Smooth muscle cell (in vitro differentiated cells): ENCODE measurements at regions not wholly inside any gene's neighbourhood (a gene's known extent, or its start where the extent isn't known, plus 50 kb on each side); places are given as distances from the start of the nearest gene placed in this dataset.

ENCODE experiments used
- DNase-seq: peaks from one replicate; lab custom pipeline; 2025; ENCODE audit not compliant: unreplicated experiment; lab: John Stamatoyannopoulos, UW
- H2AFZ ChIP-seq: fragments of 200-600 bp; sonication (generic); 2 replicates; pipeline ENCODE4 v1.6.0; 2016; ENCODE audit warnings: antibody characterized with exemption, low read depth, mild to moderate bottlenecking
- H3F3A ChIP-seq: fragments of 200-600 bp; sonication (generic); 2 replicates; pipeline ENCODE4 v1.6.0; 2017; ENCODE audit warnings: antibody characterized with exemption, low read depth
- H3K27ac ChIP-seq: fragments of 200-600 bp; sonication (generic); 2 replicates; pipeline ENCODE4 v1.5.1; 2016; ENCODE audit warnings: low read depth, mild to moderate bottlenecking
- H3K27me3 ChIP-seq: fragments of 200-600 bp; sonication (generic); 2 replicates; pipeline ENCODE4 v1.6.1; 2016; ENCODE audit warnings: low read depth, mild to moderate bottlenecking
- H3K36me3 ChIP-seq: fragments of 200-600 bp; sonication (generic); 2 replicates; pipeline ENCODE4 v1.5.1; 2016; ENCODE audit warnings: low read depth
- H3K4me1 ChIP-seq: fragments of 200-600 bp; sonication (generic); 2 replicates; pipeline ENCODE4 v1.5.1; 2016; ENCODE audit warnings: low read depth
- H3K4me2 ChIP-seq: fragments of 200-600 bp; sonication (generic); 2 replicates; pipeline ENCODE4 v1.6.0; 2016; ENCODE audit warnings: mild to moderate bottlenecking
- H3K4me3 ChIP-seq: fragments of 200-600 bp; sonication (generic); 2 replicates; pipeline ENCODE4 v1.5.1; 2016; ENCODE audit warnings: mild to moderate bottlenecking
- H3K79me2 ChIP-seq: fragments of 200-600 bp; sonication (generic); 2 replicates; pipeline ENCODE4 v1.6.0; 2016; ENCODE audit warnings: low read depth, mild to moderate bottlenecking
- H3K9ac ChIP-seq: fragments of 200-600 bp; sonication (generic); 2 replicates; pipeline ENCODE4 v1.6.0; 2016; ENCODE audit warnings: low read depth
- H3K9me3 ChIP-seq: fragments of 200-600 bp; sonication (generic); replicated peaks from 2 replicates; pipeline ENCODE4 v1.5.1; 2016; ENCODE audit warnings: low read depth
- H4K20me1 ChIP-seq: fragments of 200-600 bp; sonication (generic); 2 replicates; pipeline ENCODE4 v1.6.0; 2016; ENCODE audit warnings: low read depth
- WGBS: methylation state at CpG from one replicate; pipeline ENCODE4 v1.1.7; 2016; ENCODE audit warnings: low lambda C conversion rate; 5-methylcytosine and 5-hydroxymethylcytosine counted together
- TF ChIP-seq, protein P1 (sequence below): fragments of 200-600 bp; sonication (generic); IDR thresholded peaks from 2 replicates; pipeline ENCODE4 v1.5.1; 2017; ENCODE audit warnings: borderline replicate concordance, mild to moderate bottlenecking, antibody characterized with exemption; ENCODE audit not compliant: insufficient read depth, poor library complexity, severe bottlenecking

DNA sequence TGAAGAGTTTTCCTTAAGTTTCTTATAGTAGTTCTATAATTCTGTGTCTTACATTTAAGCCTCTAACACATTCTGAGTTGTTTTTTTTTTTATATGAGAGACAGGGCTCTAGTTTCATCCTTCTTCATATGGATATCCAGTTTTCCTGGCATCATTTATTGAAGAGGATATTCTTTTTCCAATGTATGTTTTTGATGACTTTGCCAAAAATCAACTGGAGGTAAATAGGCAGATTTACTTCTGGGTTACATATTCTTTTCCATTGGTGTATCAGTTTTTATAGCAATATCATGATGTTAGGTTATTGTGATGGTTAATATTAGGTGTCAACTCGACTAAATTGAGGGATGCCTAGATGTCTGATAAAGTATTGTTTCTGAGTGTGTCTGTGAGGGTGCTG lies 650.7 kb upstream of the GRID2 start:
- no peak overlapping the region for H3K4me3 ChIP-seq
- H3K4me2 ChIP-seq: no peak overlapping the region
- H3K79me2 ChIP-seq: no peaks in the 10 kb centered on the region
- no peaks in the 10 kb centered on the region for H3F3A ChIP-seq
- H3K36me3 ChIP-seq: no peaks in the 10 kb centered on the region
- H4K20me1 ChIP-seq: no peaks in the 10 kb centered on the region
- 97% methylated on average over 1 of the region's 1 CpG for WGBS
- TF ChIP-seq, protein P1, sequence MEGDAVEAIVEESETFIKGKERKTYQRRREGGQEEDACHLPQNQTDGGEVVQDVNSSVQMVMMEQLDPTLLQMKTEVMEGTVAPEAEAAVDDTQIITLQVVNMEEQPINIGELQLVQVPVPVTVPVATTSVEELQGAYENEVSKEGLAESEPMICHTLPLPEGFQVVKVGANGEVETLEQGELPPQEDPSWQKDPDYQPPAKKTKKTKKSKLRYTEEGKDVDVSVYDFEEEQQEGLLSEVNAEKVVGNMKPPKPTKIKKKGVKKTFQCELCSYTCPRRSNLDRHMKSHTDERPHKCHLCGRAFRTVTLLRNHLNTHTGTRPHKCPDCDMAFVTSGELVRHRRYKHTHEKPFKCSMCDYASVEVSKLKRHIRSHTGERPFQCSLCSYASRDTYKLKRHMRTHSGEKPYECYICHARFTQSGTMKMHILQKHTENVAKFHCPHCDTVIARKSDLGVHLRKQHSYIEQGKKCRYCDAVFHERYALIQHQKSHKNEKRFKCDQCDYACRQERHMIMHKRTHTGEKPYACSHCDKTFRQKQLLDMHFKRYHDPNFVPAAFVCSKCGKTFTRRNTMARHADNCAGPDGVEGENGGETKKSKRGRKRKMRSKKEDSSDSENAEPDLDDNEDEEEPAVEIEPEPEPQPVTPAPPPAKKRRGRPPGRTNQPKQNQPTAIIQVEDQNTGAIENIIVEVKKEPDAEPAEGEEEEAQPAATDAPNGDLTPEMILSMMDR: no peak
- no peak overlapping the region for H2AFZ ChIP-seq
- no peak overlapping the region for H3K9ac ChIP-seq
- H3K27me3 ChIP-seq: no peaks in the 10 kb centered on the region
- no peaks in the 10 kb centered on the region for H3K9me3 ChIP-seq
- H3K27ac ChIP-seq: no peak overlapping the region
- DNase-seq: no peak
- no peaks in the 10 kb centered on the region for H3K4me1 ChIP-seq

DNA sequence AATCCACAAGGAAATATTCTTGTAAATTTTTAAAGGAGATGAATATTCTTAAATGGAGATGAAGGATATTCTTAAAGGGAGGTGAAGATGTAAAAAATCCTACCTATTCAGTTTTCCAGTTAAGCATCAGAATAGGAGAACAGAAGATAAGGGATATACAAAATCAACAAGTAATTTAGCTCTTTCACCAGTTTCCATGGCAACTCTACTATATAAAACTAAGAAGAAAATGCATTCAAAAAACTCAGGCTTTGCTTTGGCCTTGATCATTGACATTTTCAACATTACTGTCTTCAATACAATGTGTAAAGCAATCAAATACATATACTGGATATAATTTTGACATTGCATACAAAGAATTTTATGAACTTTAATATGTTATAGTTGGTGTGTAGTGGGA lies 622.7 kb upstream of the GRID2 start:
- Histone ChIP-seq H3K27me3 (no peaks in the 10 kb centered on the region), H4K20me1 (no peaks in the 10 kb centered on the region), H3K9me3 (no peaks in the 10 kb centered on the region), H3K36me3 (no peaks in the 10 kb centered on the region), H3K4me1 (no peaks in the 10 kb centered on the region), H3K27ac (no peak overlapping the region), H3K4me2 (no peak overlapping the region), H3K79me2 (no peaks in the 10 kb centered on the region), H3F3A (no peaks in the 10 kb centered on the region), H3K4me3 (no peak overlapping the region), H3K9ac (no peak overlapping the region), H2AFZ (no peak overlapping the region)
- TF ChIP-seq, protein P1: no peak
- DNase-seq: no peak

DNA sequence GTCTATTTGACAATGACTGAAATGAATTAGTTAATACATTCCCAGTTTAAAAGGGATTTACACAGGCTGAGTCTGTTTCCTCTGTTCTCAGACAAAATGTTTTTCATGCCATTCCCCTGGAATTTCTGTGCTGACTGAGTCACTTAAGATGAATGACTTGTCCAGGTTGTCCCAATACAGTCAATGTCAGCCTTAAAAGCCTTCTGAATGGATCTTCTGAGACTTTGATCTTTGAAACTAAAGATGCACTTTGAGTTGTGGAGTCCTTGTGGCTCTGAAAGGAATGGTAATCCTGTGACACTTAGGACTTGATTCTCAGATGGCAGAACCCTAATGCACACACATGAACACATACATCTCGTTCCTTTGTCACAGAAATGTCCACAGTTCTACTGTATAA lies 622.2 kb upstream of the GRID2 start:
- Histone ChIP-seq H3K4me2 (no peak overlapping the region), H3K36me3 (no peaks in the 10 kb centered on the region), H3K9ac (no peak overlapping the region), H3K4me3 (no peak overlapping the region), H2AFZ (no peak overlapping the region), H3K27ac (no peak overlapping the region), H3K4me1 (no peaks in the 10 kb centered on the region), H3K79me2 (no peaks in the 10 kb centered on the region), H3K27me3 (no peaks in the 10 kb centered on the region), H3F3A (no peaks in the 10 kb centered on the region), H3K9me3 (no peaks in the 10 kb centered on the region), H4K20me1 (no peaks in the 10 kb centered on the region)
- TF ChIP-seq, protein P1: no peak
- no peak for DNase-seq
- 60% methylated on average over 1 of the region's 1 CpG for WGBS

DNA sequence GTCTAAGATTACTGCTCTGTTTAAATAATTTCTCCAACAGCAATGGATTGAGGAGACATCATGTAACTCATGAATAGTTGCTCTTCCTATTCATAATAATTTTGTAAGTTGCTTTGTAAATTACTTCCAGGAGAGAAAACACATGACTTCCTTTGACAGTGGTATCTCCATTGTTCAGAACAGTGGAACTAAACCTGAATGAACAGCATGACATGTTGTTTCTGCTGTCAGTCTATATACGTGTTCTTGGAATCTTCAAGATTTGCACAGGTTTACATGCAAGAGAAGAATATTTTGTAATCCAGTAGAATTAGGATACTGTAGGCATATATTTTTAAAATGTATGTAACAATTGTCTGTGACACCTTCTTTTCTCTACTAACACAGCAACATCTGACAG lies 618.8 kb upstream of the GRID2 start:
- no peak overlapping the region for H3K4me3 ChIP-seq
- no peak overlapping the region for H3K4me2 ChIP-seq
- H3K27me3 ChIP-seq: no peaks in the 10 kb centered on the region
- no peak overlapping the region for H3K9ac ChIP-seq
- H3K27ac ChIP-seq: no peak overlapping the region
- no peak for DNase-seq
- 91% methylated on average over 1 of the region's 1 CpG for WGBS
- no peaks in the 10 kb centered on the region for H3K79me2 ChIP-seq
- no peak overlapping the region for H2AFZ ChIP-seq
- TF ChIP-seq, protein P1: no peak
- H3K9me3 ChIP-seq: no peaks in the 10 kb centered on the region
- no peaks in the 10 kb centered on the region for H3F3A ChIP-seq
- no peaks in the 10 kb centered on the region for H4K20me1 ChIP-seq
- H3K36me3 ChIP-seq: no peaks in the 10 kb centered on the region
- no peaks in the 10 kb centered on the region for H3K4me1 ChIP-seq
